HPDE6-E6E7 (cell line): ENCODE measurements at regions not wholly inside any gene's neighbourhood (a gene's known extent, or its start where the extent isn't known, plus 50 kb on each side); places are given as distances from the start of the nearest gene placed in this dataset.
A peak's percentile ranks its signal among the peaks of the same experiment; 100 is the strongest.

Experiments
- DNase-seq: peaks from one replicate; pipeline ENCODE4 v3.0.0; 2011; ENCODE audit warnings: missing footprints; ENCODE audit errors: extremely low spot score

DNA sequence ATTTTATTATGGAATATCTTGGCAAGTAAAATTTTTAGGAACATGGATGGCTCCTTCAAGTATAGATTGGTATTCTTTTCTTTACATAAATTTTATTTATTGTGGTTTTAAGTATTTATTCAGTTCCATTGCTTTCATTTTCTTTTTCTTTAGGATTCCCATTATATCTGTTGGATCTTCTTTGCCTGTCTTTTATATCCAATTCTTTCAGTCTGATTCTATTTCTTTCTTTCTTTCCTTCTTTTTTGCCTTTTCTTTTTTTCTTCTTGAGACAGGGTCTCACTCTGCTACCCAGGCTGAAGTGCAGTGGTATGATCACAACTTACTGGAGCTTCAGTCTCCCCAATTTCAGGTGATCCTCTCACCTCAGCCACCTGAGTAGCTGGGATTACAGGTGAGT is 74.2 kb upstream of the GLI3 start:
- no peak for DNase-seq

DNA sequence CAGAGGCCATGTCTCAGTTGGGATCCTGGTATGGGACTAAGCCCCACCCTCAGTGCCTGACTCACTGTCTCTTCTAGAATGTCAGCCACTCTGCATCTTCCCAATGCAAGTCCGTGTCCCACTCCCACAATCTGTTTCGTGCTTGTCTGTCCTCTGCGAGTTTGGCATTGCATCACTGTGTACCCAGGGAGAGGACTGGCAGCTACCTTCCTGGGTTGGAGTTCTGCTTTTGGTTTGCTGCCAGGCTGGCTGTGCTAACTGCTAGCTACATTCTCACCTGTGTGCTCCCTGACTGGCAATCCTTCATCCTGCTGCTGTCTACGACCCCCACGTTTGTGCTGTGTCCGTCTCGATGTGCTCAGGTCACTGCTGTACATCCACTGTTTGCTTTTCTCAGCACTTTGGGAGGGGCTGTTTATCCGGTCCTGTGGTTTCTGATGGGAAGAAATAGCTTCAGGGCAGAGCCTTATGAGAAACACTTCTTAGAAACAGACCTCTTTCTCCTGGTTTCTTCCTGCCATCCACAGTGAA is 56.0 kb upstream of the GLI3 start:
- peak; percentile 58 for DNase-seq

DNA sequence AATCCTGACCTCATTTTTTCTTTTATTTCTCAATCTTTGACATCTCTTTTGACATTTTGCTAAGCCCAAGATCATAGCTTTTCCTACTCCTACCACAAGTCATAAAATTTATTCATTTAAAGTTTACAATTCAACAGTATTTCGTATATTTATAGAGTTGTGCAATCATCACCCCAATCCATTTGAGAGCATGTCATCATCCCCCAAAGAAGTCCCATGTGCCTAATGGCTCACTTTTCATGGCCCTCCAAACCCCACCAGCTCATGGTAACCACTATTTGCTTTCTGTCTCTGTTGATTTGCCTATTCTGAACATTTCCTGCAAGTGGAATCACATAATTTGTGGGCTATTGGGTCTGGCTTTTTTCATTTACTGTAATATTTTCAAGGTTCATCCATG is 52.5 kb upstream of the GLI3 start:
- DNase-seq: no peak
